GM12873 (cell line): ENCODE measurements at regions not wholly inside any gene's neighbourhood (a gene's known extent, or its start where the extent isn't known, plus 50 kb on each side); places are given as distances from the start of the nearest gene placed in this dataset.

Experiments used
- TF ChIP-seq, protein P1 (sequence below): IDR thresholded peaks from 2 replicates; pipeline ENCODE4 v1.5.1; 2012; ENCODE audit warnings: low read depth, mild to moderate bottlenecking, moderate library complexity, low read length, control low read depth; ENCODE audit not compliant: insufficient read depth; ENCODE audit errors: missing control alignments

DNA sequence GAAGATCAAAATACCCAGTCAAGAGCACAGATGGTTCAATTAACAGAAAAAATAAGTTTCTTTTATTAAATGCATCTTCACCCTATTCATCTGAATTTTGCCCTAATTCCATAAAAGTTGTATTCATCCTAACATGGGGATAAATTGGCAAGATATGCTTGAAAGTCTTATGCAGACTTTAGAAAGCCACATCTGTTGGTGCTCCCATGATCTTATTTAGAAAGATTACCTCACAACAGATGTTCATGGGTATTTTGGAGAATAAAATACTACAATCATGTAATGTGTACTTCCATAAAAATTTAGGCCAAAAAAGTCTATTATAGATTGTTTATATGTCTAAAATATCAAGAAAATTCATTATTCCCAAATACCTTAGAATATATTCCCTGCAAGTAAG, 510.3 kb downstream of the TECRL start:
- TF ChIP-seq, protein P1, sequence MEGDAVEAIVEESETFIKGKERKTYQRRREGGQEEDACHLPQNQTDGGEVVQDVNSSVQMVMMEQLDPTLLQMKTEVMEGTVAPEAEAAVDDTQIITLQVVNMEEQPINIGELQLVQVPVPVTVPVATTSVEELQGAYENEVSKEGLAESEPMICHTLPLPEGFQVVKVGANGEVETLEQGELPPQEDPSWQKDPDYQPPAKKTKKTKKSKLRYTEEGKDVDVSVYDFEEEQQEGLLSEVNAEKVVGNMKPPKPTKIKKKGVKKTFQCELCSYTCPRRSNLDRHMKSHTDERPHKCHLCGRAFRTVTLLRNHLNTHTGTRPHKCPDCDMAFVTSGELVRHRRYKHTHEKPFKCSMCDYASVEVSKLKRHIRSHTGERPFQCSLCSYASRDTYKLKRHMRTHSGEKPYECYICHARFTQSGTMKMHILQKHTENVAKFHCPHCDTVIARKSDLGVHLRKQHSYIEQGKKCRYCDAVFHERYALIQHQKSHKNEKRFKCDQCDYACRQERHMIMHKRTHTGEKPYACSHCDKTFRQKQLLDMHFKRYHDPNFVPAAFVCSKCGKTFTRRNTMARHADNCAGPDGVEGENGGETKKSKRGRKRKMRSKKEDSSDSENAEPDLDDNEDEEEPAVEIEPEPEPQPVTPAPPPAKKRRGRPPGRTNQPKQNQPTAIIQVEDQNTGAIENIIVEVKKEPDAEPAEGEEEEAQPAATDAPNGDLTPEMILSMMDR, result no peak

DNA sequence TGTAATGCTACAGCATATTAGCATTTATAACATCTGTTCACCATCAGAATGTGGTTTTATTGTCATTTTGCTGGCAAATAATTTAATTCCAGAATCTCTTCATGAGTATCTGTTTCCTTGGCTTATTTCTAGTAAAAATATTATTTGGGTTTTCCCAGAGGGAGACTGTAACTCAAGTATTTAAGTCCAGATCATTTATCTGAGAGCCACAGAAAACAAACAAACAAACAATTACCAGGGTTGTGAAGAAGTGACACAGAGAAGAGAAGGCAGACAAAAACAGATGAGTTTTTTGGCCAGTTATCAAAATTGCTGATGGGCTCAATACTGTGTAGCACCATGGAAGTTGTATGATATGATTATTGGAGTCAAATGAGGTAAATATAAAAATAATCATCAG, 515.1 kb downstream of the TECRL start:
- TF ChIP-seq, protein P1, result no peak

DNA sequence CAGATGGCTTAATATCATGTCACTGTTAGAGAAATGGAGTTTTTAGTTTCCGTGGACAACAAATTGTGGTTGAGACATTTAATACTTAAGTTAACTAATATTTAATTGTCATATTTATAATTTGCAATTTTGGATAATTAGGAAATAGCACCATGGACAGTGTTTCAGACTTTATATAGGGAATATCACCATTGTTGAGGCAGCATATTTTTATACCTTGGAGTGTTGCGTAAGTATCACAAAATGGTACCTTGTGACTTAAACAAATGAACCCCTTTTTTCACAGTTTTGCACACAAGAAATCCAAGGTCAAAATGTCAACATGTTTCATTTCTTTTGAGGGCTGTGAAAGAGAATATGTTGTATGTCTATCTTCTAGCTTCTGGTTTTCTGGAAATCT, 539.9 kb downstream of the TECRL start:
- TF ChIP-seq, protein P1, result no peak

DNA sequence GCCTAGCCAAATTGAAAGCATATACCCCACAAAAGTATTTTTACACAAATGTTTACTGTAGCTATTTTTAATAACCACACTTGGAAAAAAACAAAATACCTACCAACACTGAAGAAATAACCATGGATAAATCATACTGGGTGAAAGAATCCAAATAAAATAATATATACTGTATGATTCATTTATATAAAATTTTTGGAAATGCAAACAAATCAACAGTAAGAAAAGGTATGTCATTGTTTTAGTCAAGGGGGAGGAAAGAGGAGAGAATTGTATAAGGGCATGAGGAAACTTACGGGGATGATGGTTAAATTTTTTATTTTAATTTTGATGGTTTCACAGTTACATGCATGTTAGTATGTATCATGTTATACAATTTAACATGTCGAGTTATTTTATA, 557.8 kb downstream of the TECRL start:
- TF ChIP-seq, protein P1, result no peak

DNA sequence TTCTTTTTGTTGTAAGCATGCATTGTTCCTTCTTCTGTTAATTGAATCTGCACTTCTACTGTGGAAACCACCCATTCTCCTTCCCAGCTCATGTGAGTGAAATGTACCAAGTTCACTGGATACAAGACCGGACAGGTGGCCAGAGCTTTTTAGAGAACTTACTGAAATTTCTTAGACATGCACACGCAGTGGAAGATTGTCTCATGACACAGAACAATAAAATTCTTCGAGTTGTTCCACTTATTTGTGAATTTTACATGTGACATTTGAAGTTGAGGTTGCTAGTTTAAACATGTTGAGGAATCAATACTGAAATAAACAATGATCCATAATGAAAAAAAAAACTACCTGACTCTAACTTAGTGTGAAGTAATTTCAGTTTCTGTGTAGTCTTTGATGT, 568.0 kb downstream of the TECRL start:
- TF ChIP-seq, protein P1, result no peak

DNA sequence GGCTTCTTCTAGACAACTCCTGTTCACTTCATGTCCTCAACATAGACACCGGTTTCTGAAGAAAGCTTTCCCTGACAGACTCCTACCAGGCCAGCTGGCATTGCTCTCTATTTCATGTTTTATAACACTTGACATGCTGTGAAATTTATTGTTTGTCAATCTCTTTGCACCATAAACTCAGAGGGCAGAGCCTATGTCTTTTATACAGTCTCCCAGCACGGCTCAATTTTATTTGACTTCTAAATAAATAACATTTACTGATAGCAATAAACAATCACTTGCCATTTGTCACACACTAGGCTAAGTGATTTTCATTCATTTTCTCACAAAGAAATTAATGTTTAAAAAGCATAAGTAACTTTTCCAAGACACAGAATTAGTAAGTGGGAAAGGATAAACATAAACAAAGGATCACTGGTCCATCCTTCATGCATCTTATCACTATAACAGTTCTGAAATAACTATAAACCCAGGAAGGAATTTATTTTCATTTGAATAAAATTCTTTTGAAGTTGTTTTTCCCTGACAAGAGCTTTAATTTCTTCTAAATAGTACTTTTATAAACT, 577.6 kb downstream of the TECRL start:
- TF ChIP-seq, protein P1, result no peak

DNA sequence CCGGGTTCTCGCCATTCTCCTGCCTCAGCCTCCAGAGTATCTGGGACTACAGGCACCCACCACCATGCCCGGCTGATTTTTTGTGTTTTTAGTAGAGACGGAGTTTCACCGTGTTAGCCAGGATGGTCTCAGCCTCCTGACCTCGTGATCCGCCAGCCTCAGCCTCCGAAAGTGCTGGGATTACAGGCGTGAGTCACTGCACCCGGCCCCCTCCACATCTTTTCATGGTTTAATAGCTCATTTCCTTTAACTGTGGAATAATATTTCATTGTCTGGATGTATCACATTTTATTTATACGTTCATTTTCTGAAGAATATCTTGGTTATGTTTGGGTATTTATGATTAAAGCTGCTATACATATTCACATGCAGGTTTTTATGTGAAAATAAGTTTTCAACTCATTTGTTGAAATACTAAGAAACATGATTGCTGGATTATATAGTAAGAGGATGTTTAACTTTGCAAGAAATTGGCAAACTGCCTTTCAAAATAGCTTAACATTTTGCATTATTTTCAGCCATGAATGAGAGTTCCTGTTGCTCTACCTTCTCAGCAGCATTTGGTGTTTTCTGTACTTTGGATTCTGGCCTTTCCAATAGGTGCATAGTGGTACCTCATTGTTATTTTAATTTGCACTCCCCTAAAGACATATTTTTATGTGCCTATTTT, 591.9 kb downstream of the TECRL start:
- TF ChIP-seq, protein P1, result no peak
